Lower leg skin (tissue), 3 donors: ENCODE measurements at regions not wholly inside any gene's neighbourhood (a gene's known extent, or its start where the extent isn't known, plus 50 kb on each side); places are given as distances from the start of the nearest gene placed in this dataset.

ENCODE experiments used
- CTCF ChIP-seq, 3 donors: fragments of 450-650 bp; IDR thresholded peaks; one replicate each; pipeline ENCODE4 v1.5.1; 2016; ENCODE audit warnings: antibody characterized with exemption in 3 of 3, mild to moderate bottlenecking in 3 of 3, moderate library complexity in 2 of 3
- POLR2A ChIP-seq, 2 donors: fragments of 450-650 bp; IDR thresholded peaks; one replicate each; pipeline ENCODE4 v1.6.1; 2016 to 2017; ENCODE audit warnings: antibody characterized with exemption in 2 of 2, mild to moderate bottlenecking in 1 of 2, moderate library complexity in 1 of 2

- TF ChIP-seq CTCF (IDR thresholded peaks at IDR 0.05) (no peak), POLR2A (IDR thresholded peaks at IDR 0.05) (no peak)
Measured at GRCh38 chr5:13346401-13346800, 598.1 kb downstream of the DNAH5 start.
